NCI-H1930 (cell line): ENCODE measurements at regions not wholly inside any gene's neighbourhood (a gene's known extent, or its start where the extent isn't known, plus 50 kb on each side); places are given as distances from the start of the nearest gene placed in this dataset.
"Not testable (repeated sequence)": the region's sequence is repeated elsewhere in the genome, so short reads cannot be mapped to it uniquely, and the experiment has no call there.

ENCODE experiments used
- DNase-seq, 2 experiments: peaks; one replicate each; lab custom pipeline; 2025; lab: John Stamatoyannopoulos, UW

DNA sequence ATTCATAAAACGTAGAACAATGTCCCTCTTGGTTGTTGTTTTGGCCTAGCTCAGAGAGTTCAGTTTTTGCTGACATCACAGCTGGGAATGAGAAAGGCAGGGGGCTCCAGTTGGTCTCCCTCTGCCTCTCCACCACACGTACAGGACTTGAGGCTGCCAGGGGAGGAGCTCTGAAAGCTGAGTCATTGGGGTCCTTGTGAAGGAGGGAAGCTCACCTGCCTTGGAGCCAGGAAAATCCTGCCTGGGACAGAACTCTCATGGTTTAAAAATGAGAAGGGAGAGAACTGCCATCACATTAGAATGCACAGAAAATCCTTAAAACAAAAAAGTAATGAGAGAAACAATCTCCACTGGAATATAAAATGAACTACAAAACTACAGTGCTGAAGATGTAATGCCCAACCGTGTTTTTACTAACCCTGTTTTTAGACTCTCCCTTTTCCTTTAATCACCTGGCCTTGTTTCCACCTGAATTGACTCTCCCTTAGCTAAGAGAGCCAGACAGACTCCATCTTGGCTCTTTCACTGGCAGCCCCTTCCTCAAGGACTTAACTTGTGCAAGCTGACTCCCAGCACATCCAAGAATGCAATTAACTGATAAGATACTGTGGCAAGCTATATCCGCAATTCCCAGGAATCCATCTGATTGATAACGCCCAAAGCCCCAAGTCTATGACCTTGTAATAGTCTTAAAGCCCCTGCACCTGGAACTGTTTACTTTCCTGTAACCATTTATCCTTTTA is 58.6 kb upstream of the TARP start:
- DNase-seq = not testable (repeated sequence)

DNA sequence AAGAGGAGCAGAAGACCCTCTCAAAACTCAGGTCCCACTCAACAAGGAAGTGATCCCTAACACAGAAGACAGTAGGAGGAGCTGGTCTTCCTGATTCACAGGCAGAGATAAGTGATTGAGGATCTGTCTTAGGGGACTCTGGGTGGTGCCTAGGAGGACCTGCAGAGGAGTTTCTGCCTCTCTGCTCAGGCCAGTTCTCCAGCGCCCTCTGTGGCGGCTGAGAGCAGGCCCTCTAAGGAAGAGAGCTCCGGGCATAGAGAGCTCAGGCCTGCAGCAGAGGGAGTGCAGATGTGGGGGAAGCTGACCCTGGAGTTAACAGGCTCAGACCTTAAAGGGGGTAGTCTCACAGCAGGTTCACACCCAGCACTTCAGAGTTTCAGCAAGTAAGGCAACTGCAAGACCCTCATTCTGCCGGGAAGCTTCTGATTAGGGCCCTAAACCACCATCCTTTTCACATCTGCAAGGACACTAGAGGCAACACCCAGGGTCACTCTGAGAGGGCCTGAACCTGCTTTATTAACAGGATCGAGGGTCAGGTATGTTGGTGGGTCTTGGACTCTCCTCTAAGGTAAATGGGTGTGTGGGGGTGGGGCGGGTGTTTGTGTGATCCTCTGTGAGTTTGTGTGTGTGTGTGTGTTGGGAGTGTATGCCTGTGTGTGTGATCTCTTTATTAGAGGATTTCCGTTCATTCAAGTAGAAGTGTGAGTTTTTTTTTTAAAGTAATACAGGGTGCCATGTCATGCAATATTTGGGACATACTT is 57.6 kb upstream of the TARP start:
- DNase-seq = peak in 1 of 2 experiments; percentile 12

DNA sequence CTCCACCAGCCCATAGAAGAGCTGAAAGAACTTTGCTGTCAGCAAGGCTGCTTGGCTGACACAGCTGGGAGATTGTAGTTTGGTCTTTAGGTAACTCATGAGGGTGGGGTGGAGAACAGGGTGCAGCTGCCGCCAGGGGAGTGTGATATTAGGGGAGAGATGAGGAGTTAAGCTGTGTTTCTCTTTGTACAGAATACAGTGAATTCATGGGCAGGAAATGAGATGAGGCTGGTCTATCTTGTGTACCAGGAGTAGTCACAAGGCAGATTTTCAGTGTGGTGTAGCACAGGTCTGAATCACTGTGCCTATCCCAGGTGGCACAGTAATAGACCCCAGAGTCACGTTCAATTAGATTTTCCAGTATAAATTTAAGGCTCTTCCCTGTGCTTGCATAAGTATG is 56.6 kb upstream of the TARP start:
- DNase-seq = no peak

DNA sequence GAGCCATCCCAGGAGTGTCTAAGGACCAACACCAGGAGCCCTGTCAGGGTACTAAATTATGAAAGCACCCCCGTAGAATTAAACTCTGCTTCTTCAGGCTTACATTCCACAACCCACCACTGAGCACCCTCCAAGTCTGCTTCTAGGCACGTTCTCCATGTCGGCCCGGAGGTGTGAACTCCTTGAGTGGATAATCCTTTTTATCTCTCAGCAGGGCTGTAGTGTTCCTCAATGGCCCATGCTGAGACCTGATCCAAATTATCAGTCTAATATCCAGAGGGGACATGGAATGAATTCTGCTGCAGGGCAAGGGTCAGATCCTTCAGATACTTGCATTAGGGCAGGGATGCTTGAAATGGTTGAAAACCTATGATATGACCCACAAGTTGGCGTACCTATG is 55.9 kb upstream of the TARP start:
- DNase-seq = no peak

- no peak for DNase-seq
These were observed 55.4 kb upstream of the TARP start for GRCh38 chr7:38328814-38329213.

GRCh38 chr7:38327637-38328036 is 54.2 kb upstream of the TARP start:
- no peak for DNase-seq
